Right lobe of liver (tissue), 4 donors: ENCODE measurements at regions not wholly inside any gene's neighbourhood (a gene's known extent, or its start where the extent isn't known, plus 50 kb on each side); places are given as distances from the start of the nearest gene placed in this dataset.

Experiments
- CTCF ChIP-seq, 4 donors: fragments of 200-600 bp in 3 of 4; fragments of 450-650 bp in 1 of 4; IDR thresholded peaks; one replicate each; pipeline versions ENCODE4 v1.5.1 to v1.8.0; 2016 to 2022; ENCODE audit warnings: antibody characterized with exemption in 4 of 4, mild to moderate bottlenecking in 2 of 4
- POLR2A ChIP-seq: fragments of 450-650 bp; IDR thresholded peaks from one replicate; pipeline ENCODE4 v1.6.1; 2017; ENCODE audit warnings: antibody characterized with exemption, mild to moderate bottlenecking
- donor health status: DM: no; HTN: no; CAD: no.
- donor health status: DM: no; HTN: no; CAD: no.
- donor health status: DM: no; HTN: yes; CAD: no.

- TF ChIP-seq CTCF (IDR thresholded peaks at IDR 0.05) (no peak), POLR2A (no peak)
Measured at GRCh38 chr1:22286491-22286890, 143.6 kb upstream of the WNT4 start.
